NCI-H1436 (cell line): ENCODE measurements at regions not wholly inside any gene's neighbourhood (a gene's known extent, or its start where the extent isn't known, plus 50 kb on each side); places are given as distances from the start of the nearest gene placed in this dataset.
"Not testable (repeated sequence)": the region's sequence is repeated elsewhere in the genome, so short reads cannot be mapped to it uniquely, and the experiment has no call there.

Experiments used
- DNase-seq: peaks from one replicate; lab custom pipeline; 2025; lab: John Stamatoyannopoulos, UW

DNA sequence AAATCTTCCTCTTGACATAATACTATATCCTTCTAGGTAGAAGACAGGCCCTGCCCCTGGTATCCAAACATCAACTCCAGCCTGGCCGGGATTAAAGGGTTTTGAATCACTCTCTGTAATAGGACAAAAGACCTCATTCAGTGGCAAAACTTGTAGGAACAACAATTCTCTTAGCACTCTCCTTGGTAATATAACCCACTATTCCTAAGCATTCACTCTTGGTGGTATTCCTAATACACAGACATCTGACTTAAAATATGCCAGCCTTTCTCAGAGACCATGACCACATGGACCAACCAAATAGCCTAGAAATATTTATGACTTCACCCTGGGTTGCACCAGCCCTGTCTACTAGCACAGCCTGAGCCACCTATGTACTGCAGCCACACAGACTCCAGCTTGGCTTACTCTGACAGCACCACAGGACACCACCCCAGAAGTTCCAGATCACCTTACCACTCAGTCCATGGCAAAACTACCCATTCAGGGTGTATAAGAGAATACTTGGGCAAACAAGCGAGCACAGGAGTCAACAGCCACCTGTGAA is 244.9 kb upstream of the NEBL start:
- no peak for DNase-seq

GRCh38 chr10:21138769-21139340 is 241.7 kb upstream of the NEBL start:
- DNase-seq, result no peak

- DNase-seq, result no peak
Measured at GRCh38 chr10:21135023-21135931, 238.2 kb upstream of the NEBL start.

DNA sequence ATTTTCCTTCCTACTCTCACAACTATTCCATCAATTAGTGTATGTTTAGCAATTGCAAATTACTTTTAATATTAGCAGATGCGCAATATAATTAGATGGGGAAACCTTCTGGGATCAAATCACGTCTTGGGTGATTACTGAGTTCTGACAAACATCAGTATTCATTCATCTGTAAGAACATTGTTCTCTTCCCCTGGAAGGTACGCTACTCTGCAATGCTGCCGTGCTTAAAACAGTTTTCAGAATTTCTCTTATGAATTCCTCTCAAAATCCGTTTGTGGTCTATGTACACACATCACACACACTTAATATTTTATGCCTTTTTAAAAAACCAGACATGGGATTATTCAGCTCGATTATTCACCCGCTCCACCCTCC is 237.5 kb upstream of the NEBL start:
- no peak for DNase-seq

- DNase-seq, result no peak
Measured at GRCh38 chr10:21130683-21131442, 233.8 kb upstream of the NEBL start.

GRCh38 chr10:21130108-21130507 is 233.0 kb upstream of the NEBL start:
- no peak for DNase-seq

GRCh38 chr10:21125471-21126228 is 228.5 kb upstream of the NEBL start:
- no peak for DNase-seq

DNA sequence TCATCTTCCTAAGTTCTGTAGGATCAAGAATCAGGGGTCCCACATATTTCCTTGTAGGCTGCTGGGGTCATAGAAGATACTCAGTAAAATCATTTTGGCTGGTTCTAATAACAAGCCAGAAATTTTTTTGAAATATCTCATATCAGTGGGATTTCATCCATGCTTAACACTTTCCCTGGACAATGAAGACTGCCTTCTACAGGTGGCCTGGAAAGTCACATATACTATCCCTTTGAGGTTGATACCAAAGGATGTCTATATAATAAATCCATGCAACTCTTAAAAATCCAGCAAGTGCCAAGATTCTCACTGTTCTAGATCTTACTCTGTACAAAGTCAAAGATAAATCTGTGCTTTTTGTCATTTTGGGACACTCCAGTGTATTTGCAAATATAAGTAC is 225.8 kb upstream of the NEBL start:
- DNase-seq, result no peak

DNA sequence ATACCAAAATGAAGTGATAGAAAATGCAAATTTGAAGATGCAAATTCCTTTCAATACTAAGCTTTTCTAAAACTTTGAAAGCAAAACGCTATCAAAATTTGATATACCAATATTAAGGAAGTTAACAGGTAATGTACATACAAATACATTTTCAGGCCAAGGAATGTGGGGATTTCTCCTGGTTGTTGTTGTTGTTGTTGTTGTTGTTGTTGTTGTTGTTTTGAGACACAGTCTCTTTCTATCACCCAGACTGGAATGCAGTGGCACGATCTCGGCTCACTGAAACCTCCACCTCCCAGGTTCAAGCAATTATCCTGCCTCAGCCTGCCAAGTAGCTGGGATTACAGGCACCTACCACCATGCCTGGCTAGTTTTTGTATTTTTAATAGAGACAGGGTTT is 224.7 kb upstream of the NEBL start:
- not testable (repeated sequence) for DNase-seq

DNA sequence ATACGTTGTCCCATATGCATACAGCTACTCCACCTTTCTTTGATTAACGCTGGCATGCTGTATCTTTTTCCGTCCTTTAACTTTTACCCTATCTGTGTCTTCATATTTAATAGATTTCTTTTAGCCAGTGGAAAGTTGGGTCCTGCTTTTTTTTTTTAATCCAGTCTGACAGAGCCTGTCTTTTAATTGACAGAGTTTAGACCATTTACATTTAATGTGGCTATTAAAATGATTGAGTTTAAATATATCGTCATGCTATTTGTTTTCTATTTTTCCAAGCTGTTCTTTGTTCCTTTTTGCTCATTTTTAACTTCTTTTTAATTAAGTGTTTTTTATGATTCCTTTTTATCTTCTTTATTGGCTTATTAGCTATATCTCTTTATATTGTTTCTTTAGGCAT is 217.6 kb upstream of the NEBL start:
- DNase-seq, result no peak

- DNase-seq, result no peak
Measured at GRCh38 chr10:21110358-21110757, 213.2 kb upstream of the NEBL start.

GRCh38 chr10:21106931-21107330 is 209.8 kb upstream of the NEBL start:
- DNase-seq, result not testable (repeated sequence)

DNA sequence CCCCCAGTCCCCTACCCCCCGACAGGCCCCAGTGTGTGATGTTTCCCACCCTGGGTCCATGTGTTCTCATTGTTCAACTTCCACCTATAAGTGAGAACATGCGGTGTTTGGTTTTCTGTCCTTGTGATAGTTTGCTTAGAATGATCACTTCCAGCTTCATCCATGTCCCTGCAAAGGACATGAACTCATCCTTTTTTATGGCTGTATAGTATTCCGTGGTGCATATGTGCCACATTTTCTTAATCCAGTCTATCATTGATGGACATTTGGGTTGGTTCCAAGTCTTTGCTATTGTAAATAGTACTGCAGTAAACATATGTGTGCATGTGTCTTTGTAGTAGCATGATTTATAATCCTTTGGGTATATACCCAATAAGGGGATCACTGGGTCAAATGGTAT is 208.2 kb upstream of the NEBL start:
- DNase-seq, result not testable (repeated sequence)

GRCh38 chr10:21100871-21101514 is 203.9 kb upstream of the NEBL start:
- no peak for DNase-seq

GRCh38 chr10:21100190-21100589 is 203.1 kb upstream of the NEBL start:
- DNase-seq, result no peak

GRCh38 chr10:21099291-21100062 is 202.4 kb upstream of the NEBL start:
- DNase-seq, result no peak

- no peak for DNase-seq
Measured at GRCh38 chr10:21097926-21098355, 200.8 kb upstream of the NEBL start.

DNA sequence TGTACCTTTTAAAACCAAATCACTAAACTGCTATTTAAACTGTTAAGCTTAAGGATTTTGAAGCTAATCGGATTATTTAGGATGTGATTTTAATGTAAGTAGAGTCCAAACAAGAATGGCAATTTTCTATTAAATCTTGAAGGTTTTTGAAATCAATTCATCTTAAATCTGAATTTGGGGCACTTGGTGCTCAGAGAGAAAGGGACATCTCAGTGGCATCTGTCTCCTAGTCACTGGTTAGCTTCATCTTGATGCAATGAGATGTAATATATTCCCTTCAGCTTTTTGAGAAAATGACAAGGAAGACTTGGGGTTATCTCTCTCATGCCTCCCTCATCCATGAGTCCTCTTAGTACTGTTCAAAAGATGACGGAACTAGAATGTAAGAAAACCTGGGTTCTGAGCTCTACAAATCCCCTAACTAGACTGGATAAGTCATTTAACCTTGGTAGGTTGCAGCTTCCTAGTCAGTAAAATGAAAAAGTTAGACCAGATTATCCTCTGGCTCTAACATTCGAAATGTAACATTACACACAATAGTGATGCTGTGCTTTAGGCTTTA is 198.5 kb upstream of the NEBL start:
- no peak for DNase-seq

DNA sequence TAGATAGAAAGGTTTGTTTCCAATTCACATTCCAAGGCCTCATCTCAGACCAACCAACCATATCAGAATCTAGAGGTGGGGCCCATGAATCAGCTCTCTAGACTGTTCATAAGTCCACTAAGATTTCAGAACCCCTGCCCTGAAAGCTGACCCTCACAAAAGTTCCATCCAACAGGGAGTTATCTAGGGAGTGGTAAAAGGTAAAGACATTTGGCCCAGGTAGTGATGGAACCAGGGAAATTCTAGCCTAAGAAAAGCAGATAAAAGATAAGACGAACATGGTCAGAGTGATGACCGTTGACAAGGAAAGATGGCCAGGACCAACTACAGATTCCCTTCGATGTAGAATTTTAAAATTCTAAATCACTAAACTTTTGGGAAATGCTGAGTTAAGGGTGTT is 198.0 kb upstream of the NEBL start:
- DNase-seq, result no peak
